GM06990 (cell line): ENCODE measurements at regions not wholly inside any gene's neighbourhood (a gene's known extent, or its start where the extent isn't known, plus 50 kb on each side); places are given as distances from the start of the nearest gene placed in this dataset.

Experiments
- DNase-seq: peaks from one replicate; pipeline ENCODE4 v3.0.0-alpha.2; 2011; ENCODE audit not compliant: insufficient read length; ENCODE audit errors: extremely low read depth
- H3K27me3 ChIP-seq: replicated peaks from 2 replicates; pipeline ENCODE4 v1.6.0; 2011; ENCODE audit warnings: low read length; ENCODE audit not compliant: control insufficient read depth, insufficient read depth
- H3K36me3 ChIP-seq: 2 replicates; pipeline ENCODE4 v1.5.1; 2011; ENCODE audit warnings: low read length; ENCODE audit not compliant: control insufficient read depth, insufficient read depth
- H3K4me3 ChIP-seq: replicated peaks from 2 replicates; pipeline ENCODE4 v1.5.1; 2011; ENCODE audit warnings: low read depth, mild to moderate bottlenecking, control low read depth, low read length
- CTCF ChIP-seq: IDR thresholded peaks from 2 replicates; pipeline ENCODE4 v1.5.1; 2011; ENCODE audit warnings: low read length, control low read depth, mild to moderate bottlenecking, inconsistent platforms; ENCODE audit not compliant: insufficient read depth, poor library complexity, severe bottlenecking

- Histone ChIP-seq H3K36me3 (no peaks in the 10 kb centered on the region), H3K27me3 (no peaks in the 10 kb centered on the region), H3K4me3 (no peak overlapping the region)
- TF ChIP-seq CTCF = no peak
- no peak for DNase-seq
Observed at GRCh38 chr1:218538341-218538740, 193.2 kb downstream of the TGFB2 start.

DNA sequence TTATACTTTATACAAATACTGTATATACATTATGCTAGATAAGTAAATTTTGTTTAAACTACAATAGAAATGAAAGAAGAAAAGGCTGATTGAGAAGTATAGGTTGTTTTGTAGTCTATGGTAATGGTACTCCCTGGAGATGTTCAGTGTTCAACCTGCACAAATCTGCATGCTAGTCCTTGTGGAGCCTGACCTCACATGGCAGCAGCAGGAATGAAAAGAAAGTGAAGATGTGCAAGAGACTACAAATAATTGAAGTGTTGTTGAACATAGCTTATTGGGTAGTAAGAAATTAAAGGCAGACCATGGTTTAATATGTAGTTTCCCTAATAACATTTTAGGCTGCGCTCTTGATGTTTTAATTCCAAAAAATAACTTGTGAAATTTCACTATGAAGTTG lies 201.2 kb downstream of the TGFB2 start:
- Histone ChIP-seq H3K27me3 (no peaks in the 10 kb centered on the region), H3K4me3 (no peak overlapping the region), H3K36me3 (no peaks in the 10 kb centered on the region)
- DNase-seq = no peak
- no peak for TF ChIP-seq CTCF

DNA sequence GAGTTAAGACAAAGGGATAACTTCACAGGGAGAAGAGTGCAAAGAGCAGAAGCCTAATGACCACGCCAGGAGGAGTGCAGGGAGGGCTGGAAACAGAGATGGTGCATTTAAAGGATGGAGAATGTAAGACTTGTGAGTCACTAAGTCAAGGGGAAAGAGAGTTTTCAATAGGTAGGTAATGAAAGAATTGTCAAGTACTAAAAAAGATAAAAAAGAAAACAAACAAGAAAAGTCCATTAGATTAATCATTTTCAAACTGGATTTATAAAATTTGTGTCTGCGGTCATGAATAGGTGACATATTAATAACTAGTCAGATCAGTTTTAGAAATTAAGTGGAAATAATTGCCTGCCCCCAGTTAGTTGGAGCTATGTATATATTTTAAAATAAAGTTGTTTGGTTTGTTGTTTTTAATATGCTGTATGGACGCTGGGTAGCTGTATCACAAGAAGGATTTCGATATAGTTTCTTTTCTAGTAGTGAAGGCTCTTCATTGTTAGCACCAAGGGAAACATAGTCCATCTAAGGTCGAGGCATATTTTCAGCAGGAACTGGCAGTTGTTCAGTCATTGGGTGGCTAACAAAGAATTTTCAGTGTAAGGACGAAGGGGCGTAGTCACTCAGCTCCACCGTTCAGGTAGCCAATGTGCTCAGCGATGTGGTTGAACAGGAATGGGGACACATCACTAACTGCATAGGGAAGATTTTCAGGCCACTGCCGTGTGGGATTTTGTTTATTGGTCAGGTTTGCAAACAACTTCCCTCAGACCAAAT lies 203.0 kb downstream of the TGFB2 start:
- TF ChIP-seq CTCF = no peak
- Histone ChIP-seq H3K36me3 (no peaks in the 10 kb centered on the region), H3K4me3 (no peak overlapping the region), H3K27me3 (no peaks in the 10 kb centered on the region)
- no peak for DNase-seq

- no peak overlapping the region for H3K4me3 ChIP-seq
- H3K36me3 ChIP-seq = no peaks in the 10 kb centered on the region
- TF ChIP-seq CTCF = no peak
- no peaks in the 10 kb centered on the region for H3K27me3 ChIP-seq
- DNase-seq = no peak
Observed at GRCh38 chr1:218548764-218549163, 203.6 kb downstream of the TGFB2 start.

DNA sequence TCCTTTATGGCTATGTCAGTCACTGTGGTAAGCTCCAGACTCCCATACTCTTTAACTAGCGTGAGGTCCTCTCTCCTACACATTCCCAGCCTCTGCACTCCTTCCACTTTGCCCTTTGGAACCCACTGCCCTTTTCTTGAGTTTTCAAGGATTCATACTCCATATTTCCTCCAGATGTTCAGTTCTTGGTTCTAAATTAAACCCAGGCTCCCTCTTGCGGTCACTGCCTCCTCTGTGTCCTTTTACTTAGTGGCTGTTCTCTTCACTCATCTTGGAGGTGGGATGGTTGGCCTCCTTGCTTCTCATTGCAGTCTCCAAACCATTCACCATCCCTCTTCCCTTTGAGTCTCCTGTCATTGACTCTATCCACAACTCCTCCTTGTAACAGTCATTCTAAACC lies 208.1 kb downstream of the TGFB2 start:
- Histone ChIP-seq H3K27me3 (no peaks in the 10 kb centered on the region), H3K36me3 (no peaks in the 10 kb centered on the region), H3K4me3 (no peak overlapping the region)
- no peak for DNase-seq
- peak; percentile 6 for TF ChIP-seq CTCF

GRCh38 chr1:218556016-218556415 lies 210.9 kb downstream of the TGFB2 start:
- Histone ChIP-seq H3K36me3 (no peaks in the 10 kb centered on the region), H3K4me3 (no peak overlapping the region), H3K27me3 (no peaks in the 10 kb centered on the region)
- no peak for DNase-seq
- no peak for TF ChIP-seq CTCF
